SK-N-SH (cell line): ENCODE measurements at regions not wholly inside any gene's neighbourhood (a gene's known extent, or its start where the extent isn't known, plus 50 kb on each side); places are given as distances from the start of the nearest gene placed in this dataset.

Experiments used
- CTCF ChIA-PET: fragments of 300-600, 350-600 bp; formaldehyde crosslinking; extraction: SDS; loops from one replicate; lab custom pipeline; 2021; lab: Yijun Ruan, JAX
- POLR2A ChIA-PET: fragments of 350-600 bp; sonication (Branson Sonifier 250); formaldehyde crosslinking; extraction: SDS; loops from one replicate; lab custom pipeline; 2020; ENCODE audit warnings: antibody characterized with exemption, inconsistent platforms; lab: Yijun Ruan, JAX
- DNase-seq: peaks from one replicate; pipeline ENCODE4 v3.0.0; 2012
- H2AFZ ChIP-seq: fragments of 200-600 bp; sonication (generic); 2 replicates; pipeline ENCODE4 v1.8.1; 2016; ENCODE audit warnings: antibody characterized with exemption, mild to moderate bottlenecking, low read depth
- H3F3A ChIP-seq: fragments of 200-600 bp; sonication (generic); replicated peaks from 2 replicates; pipeline ENCODE3; 2016; ENCODE audit warnings: antibody characterized with exemption, mild to moderate bottlenecking; ENCODE audit not compliant: insufficient read depth
- H3K27ac ChIP-seq, 2 experiments: fragments of 200-500 bp in 1 of 2; fragments of 200-600 bp in 1 of 2; sonication (Bioruptor generic) in 1 of 2; sonication (generic), shearing (Covaris generic) in 1 of 2; 2 replicates each; pipeline versions ENCODE4 v1.5.1 to v1.6.1; 2014 to 2016; ENCODE audit warnings: low read depth in 2 of 2, inconsistent platforms in 1 of 2, low read length in 1 of 2, mild to moderate bottlenecking in 1 of 2, mixed read lengths in 1 of 2
- H3K27me3 ChIP-seq: fragments of 200-600 bp; sonication (generic), shearing (Covaris generic); 2 replicates; pipeline ENCODE4 v1.6.1; 2016; ENCODE audit warnings: mixed run types; ENCODE audit not compliant: insufficient read depth
- H3K36me3 ChIP-seq, 2 experiments: fragments of 200-500 bp in 1 of 2; fragments of 200-600 bp in 1 of 2; sonication (Bioruptor generic) in 1 of 2; sonication (generic) in 1 of 2; replicated peaks in 1 of 2; 2 replicates each; pipeline versions ENCODE3 to v1.5.1; 2014 to 2016; ENCODE audit warnings: low read length in 1 of 2, mild to moderate bottlenecking in 1 of 2; ENCODE audit not compliant: insufficient read depth in 2 of 2, control insufficient read depth in 1 of 2
- H3K4me1 ChIP-seq, 2 experiments: fragments of 200-500 bp in 1 of 2; fragments of 200-600 bp in 1 of 2; sonication (Bioruptor generic) in 1 of 2; sonication (generic), shearing (Covaris generic) in 1 of 2; 2 replicates each; pipeline versions ENCODE4 v1.5.1 to v1.6.1; 2014 to 2016; ENCODE audit warnings: low read depth in 1 of 2, low read length in 1 of 2, mixed run types in 1 of 2; ENCODE audit not compliant: insufficient read depth in 2 of 2, control insufficient read depth in 1 of 2
- H3K4me2 ChIP-seq: fragments of 200-600 bp; sonication (generic), shearing (Covaris generic); 2 replicates; pipeline ENCODE4 v1.6.1; 2017; ENCODE audit warnings: mixed run types
- H3K4me3 ChIP-seq, 2 experiments: fragments of 200-500 bp in 1 of 2; fragments of 200-600 bp in 1 of 2; sonication (Bioruptor generic) in 1 of 2; sonication (generic), shearing (Covaris generic) in 1 of 2; 2 replicates each; pipeline versions ENCODE4 v1.5.1 to v1.8.1; 2014 to 2016; ENCODE audit warnings: low read depth in 2 of 2, inconsistent platforms in 1 of 2, low read length in 1 of 2, mild to moderate bottlenecking in 1 of 2, mixed read lengths in 1 of 2, moderate library complexity in 1 of 2
- H3K79me2 ChIP-seq: fragments of 200-600 bp; sonication (generic); 2 replicates; pipeline ENCODE4 v1.8.1; 2017; ENCODE audit warnings: mild to moderate bottlenecking; ENCODE audit not compliant: insufficient read depth
- H3K9ac ChIP-seq: fragments of 200-600 bp; sonication (generic); 2 replicates; pipeline ENCODE4 v1.6.1; 2017; ENCODE audit warnings: mixed run types
- H3K9me2 ChIP-seq: fragments of 200-600 bp; sonication (generic); 2 replicates; pipeline ENCODE4 v1.6.1; 2017; ENCODE audit warnings: mixed run types
- H3K9me3 ChIP-seq: fragments of 200-600 bp; sonication (generic); 2 replicates; pipeline ENCODE4 v1.6.1; 2017; ENCODE audit warnings: mixed run types, mild to moderate bottlenecking, moderate library complexity
- H4K20me1 ChIP-seq: fragments of 200-600 bp; sonication (generic); 2 replicates; pipeline ENCODE4 v1.6.1; 2017; ENCODE audit warnings: mild to moderate bottlenecking, mixed run types; ENCODE audit not compliant: insufficient read depth
- CHD2 ChIP-seq: fragments of 150-350 bp; IDR thresholded peaks from 2 replicates; pipeline ENCODE4 v1.6.1; 2018; ENCODE audit warnings: low read length; ENCODE audit not compliant: partially characterized antibody
- ELF1 ChIP-seq: IDR thresholded peaks from 2 replicates; pipeline ENCODE4 v1.4.0; 2012
- EP300 ChIP-seq, 2 experiments: IDR thresholded peaks; 2 replicates each; pipeline versions ENCODE4 v1.4.0 to v1.6.1; 2012; ENCODE audit warnings: borderline replicate concordance in 1 of 2, low read depth in 1 of 2, low read length in 1 of 2
- EZH2phosphoT487 ChIP-seq: fragments of 200-600 bp; sonication (generic); IDR thresholded peaks from 2 replicates; pipeline ENCODE4 v1.6.1; 2017; ENCODE audit warnings: low read depth, mixed run types, mild to moderate bottlenecking, antibody characterized with exemption, moderate library complexity, borderline replicate concordance
- FOSL2 ChIP-seq: IDR thresholded peaks from 2 replicates; pipeline ENCODE4 v1.4.0; 2012; ENCODE audit warnings: low read depth, mild to moderate bottlenecking, moderate library complexity, borderline replicate concordance
- FOXM1 ChIP-seq: IDR thresholded peaks from 2 replicates; pipeline ENCODE4 v1.4.0; 2012; ENCODE audit warnings: low read depth, mild to moderate bottlenecking
- GABPA ChIP-seq: IDR thresholded peaks from 2 replicates; pipeline ENCODE4 v1.4.0; 2012; ENCODE audit warnings: low read depth, mild to moderate bottlenecking
- JUND ChIP-seq: IDR thresholded peaks from 2 replicates; pipeline ENCODE4 v1.4.0; 2012
- NFIC ChIP-seq: IDR thresholded peaks from 2 replicates; pipeline ENCODE4 v1.4.0; 2012; ENCODE audit warnings: borderline replicate concordance
- NRF1 ChIP-seq: IDR thresholded peaks from 2 replicates; pipeline ENCODE4 v1.6.1; 2012; ENCODE audit warnings: low read depth, mild to moderate bottlenecking, low read length
- RAD21 ChIP-seq: IDR thresholded peaks from 2 replicates; pipeline ENCODE4 v1.6.1; 2012; ENCODE audit warnings: mild to moderate bottlenecking, low read length
- RFX5 ChIP-seq: IDR thresholded peaks from 2 replicates; pipeline ENCODE4 v1.6.1; 2012; ENCODE audit warnings: mild to moderate bottlenecking, improper control_type of control experiment, low read length
- RXRA ChIP-seq: IDR thresholded peaks from 2 replicates; pipeline ENCODE4 v1.4.0; 2012; ENCODE audit warnings: low read depth, mild to moderate bottlenecking, borderline replicate concordance
- SIN3A ChIP-seq: IDR thresholded peaks from 2 replicates; pipeline ENCODE4 v1.6.1; 2012; ENCODE audit warnings: low read depth, mild to moderate bottlenecking, low read length, moderate library complexity, borderline replicate concordance
- SMC3 ChIP-seq: IDR thresholded peaks from 2 replicates; pipeline ENCODE4 v1.6.1; 2012; ENCODE audit warnings: low read depth, low read length, improper control_type of control experiment
- TAF1 ChIP-seq: IDR thresholded peaks from 2 replicates; pipeline ENCODE4 v1.6.1; 2012; ENCODE audit warnings: low read depth, mild to moderate bottlenecking, low read length, moderate library complexity, borderline replicate concordance
- TCF12 ChIP-seq: IDR thresholded peaks from 2 replicates; pipeline ENCODE4 v1.4.0; 2012
- TEAD4 ChIP-seq: IDR thresholded peaks from 2 replicates; pipeline ENCODE4 v1.4.0; 2012; ENCODE audit warnings: mild to moderate bottlenecking, borderline replicate concordance; ENCODE audit not compliant: insufficient read depth
- YY1 ChIP-seq: IDR thresholded peaks from 2 replicates; pipeline ENCODE4 v1.4.0; 2012; ENCODE audit warnings: low read depth, mild to moderate bottlenecking
- WGBS: methylation state at CpG from one replicate; pipeline ENCODE4 v1.1.6; 2017; ENCODE audit warnings: low lambda C conversion rate; 5-methylcytosine and 5-hydroxymethylcytosine counted together
- TF ChIP-seq, protein P1 (sequence below): fragments of 150-350 bp; IDR thresholded peaks from 2 replicates; pipeline ENCODE4 v1.6.1; 2016; ENCODE audit warnings: mild to moderate bottlenecking, low read depth, low read length
- TF ChIP-seq, protein P2 (sequence below): IDR thresholded peaks from 2 replicates; pipeline ENCODE4 v1.4.0; 2012; ENCODE audit warnings: low read depth
- TF ChIP-seq, protein P3 (sequence below): IDR thresholded peaks from 2 replicates; pipeline ENCODE4 v1.4.0; 2012; ENCODE audit warnings: low read depth, borderline replicate concordance
- TF ChIP-seq, protein P4 (sequence below): fragments of 200-600 bp; sonication (generic); IDR thresholded peaks from 2 replicates; pipeline ENCODE4 v1.6.1; 2017; ENCODE audit warnings: antibody characterized with exemption, mild to moderate bottlenecking, moderate library complexity

DNA sequence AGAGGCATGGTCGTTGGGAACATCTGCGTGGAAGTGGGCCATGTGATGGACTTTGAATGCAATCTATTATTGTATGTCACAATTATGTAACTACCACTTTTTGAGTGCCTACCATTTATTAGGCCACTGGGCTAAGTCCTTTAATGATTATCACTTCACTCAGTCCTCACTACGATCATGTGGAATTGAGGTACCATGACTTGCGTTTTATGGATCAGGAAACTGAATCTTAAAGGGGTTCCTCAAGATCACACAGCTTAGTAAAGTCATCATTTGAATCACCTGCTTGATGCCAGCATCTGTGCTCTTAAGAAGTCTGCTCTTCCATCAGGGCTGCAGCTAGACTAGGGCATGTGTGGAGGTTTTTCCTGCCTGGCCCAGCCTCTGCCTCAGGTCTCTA lies 136.7 kb downstream of the DAD1 start:
- Histone ChIP-seq H3K9me2 (no peaks in the 10 kb centered on the region), H3K9ac (no peak overlapping the region), H3F3A (no peaks in the 10 kb centered on the region), H3K27ac (no peak overlapping the region), H4K20me1 (no peaks in the 10 kb centered on the region), H3K36me3 (no peaks in the 10 kb centered on the region), H3K27me3 (peaks cover 49% of the 10 kb centered on the region; the same call in 1 of the 2 replicates), H3K9me3 (no peaks in the 10 kb centered on the region), H3K4me3 (no peak overlapping the region), H3K4me1 (no peaks in the 10 kb centered on the region), H3K4me2 (no peak overlapping the region), H3K79me2 (no peaks in the 10 kb centered on the region), H2AFZ (no peak overlapping the region)
- ChIA-PET CTCF (interaction anchor here (0.6 kb wide), 1 partner anchor 13 kb away, joined by 3 read pairs; no protein-coding TSS in a partner anchor), POLR2A (no interaction called here)
- WGBS, result 35% methylated on average over 4 of the region's 4 CpGs
- DNase-seq, result no peak
- no peak for TF ChIP-seq RXRA
- no peak for TF ChIP-seq YY1
- no peak for TF ChIP-seq RAD21
- TF ChIP-seq NFIC, result no peak
- no peak for TF ChIP-seq ELF1
- TF ChIP-seq TAF1, result no peak
- no peak for TF ChIP-seq NRF1
- no peak for TF ChIP-seq TCF12
- no peak for TF ChIP-seq EP300 (IDR thresholded peaks at IDR 0.05; ENCODE audit: borderline replicate concordance in 1 of 2, low read depth in 1 of 2, low read length in 1 of 2)
- TF ChIP-seq RFX5, result no peak
- TF ChIP-seq GABPA, result no peak
- TF ChIP-seq TEAD4, result no peak
- no peak for TF ChIP-seq SIN3A
- no peak for TF ChIP-seq EZH2phosphoT487
- TF ChIP-seq, protein P1, sequence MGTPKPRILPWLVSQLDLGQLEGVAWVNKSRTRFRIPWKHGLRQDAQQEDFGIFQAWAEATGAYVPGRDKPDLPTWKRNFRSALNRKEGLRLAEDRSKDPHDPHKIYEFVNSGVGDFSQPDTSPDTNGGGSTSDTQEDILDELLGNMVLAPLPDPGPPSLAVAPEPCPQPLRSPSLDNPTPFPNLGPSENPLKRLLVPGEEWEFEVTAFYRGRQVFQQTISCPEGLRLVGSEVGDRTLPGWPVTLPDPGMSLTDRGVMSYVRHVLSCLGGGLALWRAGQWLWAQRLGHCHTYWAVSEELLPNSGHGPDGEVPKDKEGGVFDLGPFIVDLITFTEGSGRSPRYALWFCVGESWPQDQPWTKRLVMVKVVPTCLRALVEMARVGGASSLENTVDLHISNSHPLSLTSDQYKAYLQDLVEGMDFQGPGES, result no peak
- TF ChIP-seq, protein P2, sequence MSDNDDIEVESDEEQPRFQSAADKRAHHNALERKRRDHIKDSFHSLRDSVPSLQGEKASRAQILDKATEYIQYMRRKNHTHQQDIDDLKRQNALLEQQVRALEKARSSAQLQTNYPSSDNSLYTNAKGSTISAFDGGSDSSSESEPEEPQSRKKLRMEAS, result no peak

DNA sequence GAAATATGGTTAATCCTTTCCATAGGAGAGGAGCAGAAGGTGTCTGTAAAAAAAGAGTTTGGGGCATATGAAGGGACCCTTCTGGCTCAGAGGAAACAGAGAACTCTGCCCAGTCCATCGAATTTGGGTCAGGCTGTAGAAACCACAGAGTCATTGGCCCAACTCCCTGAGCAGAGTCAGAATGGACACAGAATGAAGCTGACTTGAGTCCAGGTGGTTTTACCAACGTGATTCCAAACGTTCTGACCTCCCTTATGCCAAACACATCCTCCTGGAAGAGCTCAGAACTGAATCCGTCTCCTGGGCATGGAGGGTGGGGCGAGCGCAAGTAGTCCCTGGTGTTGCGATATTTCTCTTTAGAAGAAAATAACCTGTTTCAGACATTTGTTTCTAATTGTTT lies 138.8 kb downstream of the DAD1 start:
- no peak overlapping the region for H3K4me3 ChIP-seq
- TF ChIP-seq TAF1, result no peak
- no peak for TF ChIP-seq TCF12
- no peak for TF ChIP-seq FOXM1
- TF ChIP-seq, protein P3, sequence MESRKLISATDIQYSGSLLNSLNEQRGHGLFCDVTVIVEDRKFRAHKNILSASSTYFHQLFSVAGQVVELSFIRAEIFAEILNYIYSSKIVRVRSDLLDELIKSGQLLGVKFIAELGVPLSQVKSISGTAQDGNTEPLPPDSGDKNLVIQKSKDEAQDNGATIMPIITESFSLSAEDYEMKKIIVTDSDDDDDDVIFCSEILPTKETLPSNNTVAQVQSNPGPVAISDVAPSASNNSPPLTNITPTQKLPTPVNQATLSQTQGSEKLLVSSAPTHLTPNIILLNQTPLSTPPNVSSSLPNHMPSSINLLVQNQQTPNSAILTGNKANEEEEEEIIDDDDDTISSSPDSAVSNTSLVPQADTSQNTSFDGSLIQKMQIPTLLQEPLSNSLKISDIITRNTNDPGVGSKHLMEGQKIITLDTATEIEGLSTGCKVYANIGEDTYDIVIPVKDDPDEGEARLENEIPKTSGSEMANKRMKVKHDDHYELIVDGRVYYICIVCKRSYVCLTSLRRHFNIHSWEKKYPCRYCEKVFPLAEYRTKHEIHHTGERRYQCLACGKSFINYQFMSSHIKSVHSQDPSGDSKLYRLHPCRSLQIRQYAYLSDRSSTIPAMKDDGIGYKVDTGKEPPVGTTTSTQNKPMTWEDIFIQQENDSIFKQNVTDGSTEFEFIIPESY, result no peak
- TF ChIP-seq, protein P2, result no peak
- TF ChIP-seq JUND, result no peak
- no peak for TF ChIP-seq ELF1
- no peak for TF ChIP-seq RXRA
- no peak for TF ChIP-seq NFIC
- TF ChIP-seq, protein P4, sequence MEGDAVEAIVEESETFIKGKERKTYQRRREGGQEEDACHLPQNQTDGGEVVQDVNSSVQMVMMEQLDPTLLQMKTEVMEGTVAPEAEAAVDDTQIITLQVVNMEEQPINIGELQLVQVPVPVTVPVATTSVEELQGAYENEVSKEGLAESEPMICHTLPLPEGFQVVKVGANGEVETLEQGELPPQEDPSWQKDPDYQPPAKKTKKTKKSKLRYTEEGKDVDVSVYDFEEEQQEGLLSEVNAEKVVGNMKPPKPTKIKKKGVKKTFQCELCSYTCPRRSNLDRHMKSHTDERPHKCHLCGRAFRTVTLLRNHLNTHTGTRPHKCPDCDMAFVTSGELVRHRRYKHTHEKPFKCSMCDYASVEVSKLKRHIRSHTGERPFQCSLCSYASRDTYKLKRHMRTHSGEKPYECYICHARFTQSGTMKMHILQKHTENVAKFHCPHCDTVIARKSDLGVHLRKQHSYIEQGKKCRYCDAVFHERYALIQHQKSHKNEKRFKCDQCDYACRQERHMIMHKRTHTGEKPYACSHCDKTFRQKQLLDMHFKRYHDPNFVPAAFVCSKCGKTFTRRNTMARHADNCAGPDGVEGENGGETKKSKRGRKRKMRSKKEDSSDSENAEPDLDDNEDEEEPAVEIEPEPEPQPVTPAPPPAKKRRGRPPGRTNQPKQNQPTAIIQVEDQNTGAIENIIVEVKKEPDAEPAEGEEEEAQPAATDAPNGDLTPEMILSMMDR, result no peak
- no peak for TF ChIP-seq CHD2
- TF ChIP-seq RAD21, result no peak
- no peak for TF ChIP-seq SMC3
- TF ChIP-seq FOSL2, result no peak
- no peak for TF ChIP-seq GABPA
- TF ChIP-seq, all 33 proteins: peak for 0
- no peak for DNase-seq
- Histone ChIP-seq H2AFZ (no peak overlapping the region), H3F3A (no peaks in the 10 kb centered on the region), H3K4me2 (no peak overlapping the region), H3K4me1 (no peaks in the 10 kb centered on the region), H4K20me1 (no peaks in the 10 kb centered on the region), H3K79me2 (no peaks in the 10 kb centered on the region), H3K36me3 (no peaks in the 10 kb centered on the region), H3K27ac (no peak overlapping the region), H3K27me3 (peaks cover 43% of the 10 kb centered on the region; the same call in 1 of the 2 replicates), H3K9me3 (no peaks in the 10 kb centered on the region), H3K9me2 (no peaks in the 10 kb centered on the region), H3K9ac (no peak overlapping the region)
- POLR2A ChIA-PET, result no interaction called here
- CTCF ChIA-PET, result no interaction called here
- WGBS, result 26% methylated on average over 7 of the region's 7 CpGs
